Coronary artery (tissue), 2 donors: ENCODE measurements at regions not wholly inside any gene's neighbourhood (a gene's known extent, or its start where the extent isn't known, plus 50 kb on each side); places are given as distances from the start of the nearest gene placed in this dataset.

Experiments
- DNase-seq: peaks from one replicate; pipeline ENCODE4 v3.0.0-alpha.2; 2017; ENCODE audit warnings: low spot score
- H3K27ac ChIP-seq, 2 donors: fragments of 200-600 bp; sonication (generic); one replicate each; pipeline ENCODE4 v1.5.1; 2016 to 2019
- H3K4me3 ChIP-seq: fragments of 200-600 bp; sonication (generic); 2 replicates; pipeline ENCODE4 v1.5.1; 2016; ENCODE audit warnings: mild to moderate bottlenecking, moderate library complexity
- CTCF ChIP-seq: fragments of 200-600 bp; sonication (generic); IDR thresholded peaks from one replicate; pipeline ENCODE4 v1.5.1; 2019; ENCODE audit warnings: antibody characterized with exemption

GRCh38 chr5:158390577-158390976, 531.6 kb upstream of the CLINT1 start:
- Histone ChIP-seq H3K4me3 (no peak overlapping the region), H3K27ac (no peak overlapping the region)
- no peak for TF ChIP-seq CTCF
- DNase-seq: no peak

- no peak overlapping the region for H3K4me3 ChIP-seq
- no peak for DNase-seq
- TF ChIP-seq CTCF: no peak
- no peak overlapping the region for H3K27ac ChIP-seq
These were observed 530.8 kb upstream of the CLINT1 start for GRCh38 chr5:158389786-158390185.

- TF ChIP-seq CTCF: no peak
- H3K4me3 ChIP-seq: no peak overlapping the region
- DNase-seq: no peak
- no peak overlapping the region for H3K27ac ChIP-seq
These were observed 529.1 kb upstream of the CLINT1 start for GRCh38 chr5:158388021-158388420.

- DNase-seq: no peak
- TF ChIP-seq CTCF: no peak
- Histone ChIP-seq H3K27ac (no peak overlapping the region), H3K4me3 (no peak overlapping the region)
These were observed 528.6 kb upstream of the CLINT1 start for GRCh38 chr5:158387499-158387898.

- Histone ChIP-seq H3K4me3 (no peak overlapping the region), H3K27ac (no peak overlapping the region)
- no peak for DNase-seq
- no peak for TF ChIP-seq CTCF
These were observed 527.0 kb upstream of the CLINT1 start for GRCh38 chr5:158385982-158386381.

- H3K4me3 ChIP-seq: no peak overlapping the region
- no peak for DNase-seq
- no peak for TF ChIP-seq CTCF
- peak overlapping the region in 1 of 2 donors; percentile 29 for H3K27ac ChIP-seq
These were observed 525.9 kb upstream of the CLINT1 start for GRCh38 chr5:158384535-158385481.

GRCh38 chr5:158383486-158383885, 524.5 kb upstream of the CLINT1 start:
- no peak for TF ChIP-seq CTCF
- no peak for DNase-seq
- no peak overlapping the region for H3K27ac ChIP-seq
- H3K4me3 ChIP-seq: no peak overlapping the region
